ENCODE measurements at regions not wholly inside any gene's neighbourhood (a gene's known extent, or its start where the extent isn't known, plus 50 kb on each side); places are given as distances from the start of the nearest gene placed in this dataset.

DNA sequence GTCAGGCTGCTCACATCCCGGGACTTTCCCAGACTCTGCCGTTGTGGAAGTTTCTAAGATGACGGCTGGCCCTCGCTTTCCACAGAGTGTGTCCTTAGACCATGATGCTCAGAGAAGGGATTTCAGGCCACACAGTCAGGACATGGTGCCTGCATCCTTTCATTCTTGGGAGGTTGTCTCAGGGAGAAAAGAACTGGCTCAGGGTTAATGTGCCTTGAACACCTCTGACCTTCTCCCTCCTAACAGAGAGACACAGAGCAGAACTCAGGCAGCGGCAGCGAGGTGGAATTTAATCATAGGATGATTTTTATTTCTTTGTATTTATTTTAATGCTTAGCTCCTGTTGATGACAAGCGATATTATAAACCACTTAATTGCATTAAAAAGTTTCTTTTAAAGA lies 96.9 kb upstream of the ATP2B2 start:
- peaks cover 28 to 31% (median 30%) of the 10 kb centered on the region in 3 donors for H3K4me1 Mint-ChIP-seq
- Histone ChIP-seq H3K36me3 (ENCODE audit: insufficient read depth, low read length) (no peaks in the 10 kb centered on the region), H3K27me3 (ENCODE audit: insufficient read depth, low read length, poor library complexity, severe bottlenecking) (no peaks in the 10 kb centered on the region), H3K4me3 (ENCODE audit: low read length) (no peak overlapping the region), H3K4me1 (ENCODE audit: insufficient read depth, low read length) (peaks cover 28% of the 10 kb centered on the region), H3K9me3 (ENCODE audit: low read length) (no peaks in the 10 kb centered on the region), H3K27ac (ENCODE audit: low read depth, low read length) (no peak overlapping the region)
- ChIA-PET CTCF (interaction anchor here (1.3 kb wide), 1 partner anchor 11 kb away, joined by 3 read pairs; no protein-coding TSS in a partner anchor), POLR2A (no interaction called here)
- no peak for DNase-seq
- H3K4me3 Mint-ChIP-seq: peak overlapping the region in 1 of 7 donors; percentile 25
- no peaks in the 10 kb centered on the region for H3K9me3 Mint-ChIP-seq
- peak overlapping the region in 1 of 8 donors; percentile 84 for H3K27ac Mint-ChIP-seq
- peaks cover 8 to 24% of the 10 kb centered on the region in 2 donors for H3K27me3 Mint-ChIP-seq
- H3K36me3 Mint-ChIP-seq: no peaks in the 10 kb centered on the region

DNA sequence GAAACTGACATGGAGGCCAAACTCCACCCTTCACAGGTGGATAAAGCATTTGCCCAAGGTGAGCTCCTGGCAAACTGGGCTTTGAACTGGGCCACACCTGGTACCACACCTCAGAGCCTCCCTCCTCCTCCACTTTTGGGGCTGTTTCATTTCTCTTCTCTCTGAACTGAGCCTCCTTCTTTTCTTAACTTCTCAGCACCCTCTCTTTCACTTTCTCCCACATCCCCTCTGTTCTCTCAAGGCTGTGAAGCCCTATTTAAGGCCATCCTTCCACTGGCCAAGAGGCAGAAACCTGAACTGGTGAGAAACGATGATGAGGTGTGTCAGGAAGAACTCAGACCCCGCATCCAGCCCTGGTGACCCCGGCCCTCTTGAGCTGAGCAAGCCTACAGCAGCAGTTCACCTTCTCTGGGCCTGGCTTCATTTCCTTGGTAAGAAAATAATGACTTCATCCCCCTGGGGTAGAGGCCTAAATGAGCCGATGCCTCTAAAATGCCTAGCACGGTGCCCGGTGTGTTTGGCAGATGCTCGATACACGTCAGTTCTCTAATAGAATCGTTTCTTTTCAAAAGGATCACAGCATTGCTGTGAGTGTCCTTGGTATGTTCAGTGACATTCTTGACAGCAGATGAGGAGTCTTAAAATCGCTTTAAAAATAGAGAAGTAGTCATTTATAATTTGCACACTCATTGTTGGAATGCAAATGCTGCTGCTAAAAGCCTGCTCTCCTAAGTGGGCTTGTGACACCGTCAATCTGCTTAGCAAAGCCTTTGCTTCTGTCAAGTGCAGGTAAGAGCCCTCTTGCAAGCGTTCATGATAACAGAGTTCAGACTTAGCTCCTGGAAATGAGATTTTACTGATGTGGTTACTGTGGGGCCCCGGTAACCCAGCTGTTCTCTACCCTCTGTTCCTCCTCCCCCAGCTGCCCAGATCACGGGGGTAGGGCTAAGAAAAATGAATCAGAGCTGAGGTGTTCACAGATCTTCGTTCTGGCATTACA lies 97.7 kb upstream of the ATP2B2 start:
- no peaks in the 10 kb centered on the region for H3K9me3 ChIP-seq (ENCODE audit: low read length)
- H3K27ac ChIP-seq (ENCODE audit: low read depth, low read length): no peak overlapping the region
- H3K36me3 ChIP-seq (ENCODE audit: insufficient read depth, low read length): no peaks in the 10 kb centered on the region
- H3K9me3 Mint-ChIP-seq: no peaks in the 10 kb centered on the region
- H3K27me3 ChIP-seq (ENCODE audit: insufficient read depth, low read length, poor library complexity, severe bottlenecking): no peaks in the 10 kb centered on the region
- H3K4me1 ChIP-seq (ENCODE audit: insufficient read depth, low read length): peaks cover 28% of the 10 kb centered on the region
- peak overlapping the region in 6 of 7 donors; percentile 53 to 82 (median 68) for H3K4me3 Mint-ChIP-seq
- ChIA-PET POLR2A (no interaction called here), CTCF (interaction anchor here (1.3 kb wide), 1 partner anchor 11 kb away, joined by 3 read pairs; no protein-coding TSS in a partner anchor)
- H3K4me3 ChIP-seq (ENCODE audit: low read length): peak overlapping the region; percentile 18
- H3K27ac Mint-ChIP-seq: peak overlapping the region in 7 of 8 donors; percentile 1 to 64 (median 42)
- H3K36me3 Mint-ChIP-seq: no peaks in the 10 kb centered on the region
- peaks cover 28 to 31% (median 30%) of the 10 kb centered on the region in 3 donors for H3K4me1 Mint-ChIP-seq
- peak; percentile 20 to 80 (median 63) for DNase-seq
- peaks cover 8 to 19% of the 10 kb centered on the region in 2 donors for H3K27me3 Mint-ChIP-seq

DNA sequence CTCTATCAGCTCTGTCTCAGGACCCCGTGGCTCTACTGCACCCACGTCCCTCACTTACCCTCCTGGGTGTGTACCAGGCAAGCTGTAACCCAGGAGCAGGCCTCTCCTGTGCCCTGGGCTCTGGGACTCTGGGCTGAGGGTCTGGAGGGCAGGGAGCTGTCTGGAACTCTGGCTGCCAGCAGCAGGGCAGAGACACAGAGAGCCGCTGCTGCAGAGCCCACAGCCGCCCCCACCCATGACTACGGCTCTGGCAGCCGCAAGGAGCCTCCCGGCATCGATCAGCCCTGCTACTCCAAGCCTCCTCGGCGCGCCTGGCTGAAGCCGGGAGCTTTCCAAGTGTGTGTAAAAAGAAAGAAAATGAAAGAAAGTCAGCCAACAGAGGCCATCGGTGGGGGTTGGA lies 103.7 kb upstream of the ATP2B2 start:
- POLR2A ChIA-PET: no interaction called here
- CTCF ChIA-PET: no interaction called here
- Histone ChIP-seq H3K4me3 (ENCODE audit: low read length) (no peak overlapping the region), H3K27ac (ENCODE audit: low read depth, low read length) (no peak overlapping the region), H3K27me3 (ENCODE audit: insufficient read depth, low read length, poor library complexity, severe bottlenecking) (no peaks in the 10 kb centered on the region), H3K36me3 (ENCODE audit: insufficient read depth, low read length) (no peaks in the 10 kb centered on the region), H3K4me1 (ENCODE audit: insufficient read depth, low read length) (peaks cover 3% of the 10 kb centered on the region), H3K9me3 (ENCODE audit: low read length) (no peaks in the 10 kb centered on the region)
- H3K27ac Mint-ChIP-seq: no peak overlapping the region
- no peak overlapping the region for H3K4me3 Mint-ChIP-seq
- peaks cover 0 to 21% (median 15%) of the 10 kb centered on the region in 5 donors for H3K9me3 Mint-ChIP-seq
- peaks cover 8 to 10% (median 10%) of the 10 kb centered on the region in 3 donors for H3K4me1 Mint-ChIP-seq
- no peak for DNase-seq
- H3K36me3 Mint-ChIP-seq: peaks cover 0 to 9% (median 0%) of the 10 kb centered on the region in 3 donors
- H3K27me3 Mint-ChIP-seq: peaks cover 14 to 37% of the 10 kb centered on the region in 2 donors

DNA sequence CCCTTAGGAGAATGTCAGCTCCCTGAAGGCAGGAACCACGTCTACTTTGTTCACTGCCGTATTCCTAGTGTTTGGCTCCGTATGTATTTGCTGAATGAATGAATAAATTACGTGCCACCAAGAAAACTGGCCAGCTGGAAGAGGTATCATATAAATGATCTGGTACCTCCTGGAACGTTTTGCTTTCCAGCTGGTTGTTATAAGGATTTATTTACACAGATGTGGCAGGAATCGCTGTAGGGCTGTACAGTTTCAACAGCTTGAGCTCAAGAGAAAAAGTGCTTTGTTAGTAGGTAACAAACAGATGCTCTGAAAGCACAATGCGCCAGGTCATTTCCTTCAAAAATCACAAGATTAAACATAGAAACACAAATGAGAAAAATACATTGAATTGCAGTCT lies 108.8 kb upstream of the ATP2B2 start:
- ChIA-PET CTCF (interaction anchor here (1.4 kb wide), 1 partner anchor 11 kb away, joined by 3 read pairs; no protein-coding TSS in a partner anchor), POLR2A (no interaction called here)
- Mint-ChIP-seq H3K27me3 (peaks cover 22 to 42% of the 10 kb centered on the region in 2 donors), H3K27ac (no peak overlapping the region), H3K4me3 (no peak overlapping the region), H3K36me3 (peaks cover 0 to 9% (median 0%) of the 10 kb centered on the region in 3 donors), H3K9me3 (peaks cover 0 to 30% (median 21%) of the 10 kb centered on the region in 5 donors), H3K4me1 (no peaks in the 10 kb centered on the region)
- no peak overlapping the region for H3K27ac ChIP-seq (ENCODE audit: low read depth, low read length)
- H3K9me3 ChIP-seq (ENCODE audit: low read length): no peaks in the 10 kb centered on the region
- DNase-seq: no peak
- H3K4me1 ChIP-seq (ENCODE audit: insufficient read depth, low read length): no peaks in the 10 kb centered on the region
- no peaks in the 10 kb centered on the region for H3K27me3 ChIP-seq (ENCODE audit: insufficient read depth, low read length, poor library complexity, severe bottlenecking)
- no peak overlapping the region for H3K4me3 ChIP-seq (ENCODE audit: low read length)
- H3K36me3 ChIP-seq (ENCODE audit: insufficient read depth, low read length): no peaks in the 10 kb centered on the region

DNA sequence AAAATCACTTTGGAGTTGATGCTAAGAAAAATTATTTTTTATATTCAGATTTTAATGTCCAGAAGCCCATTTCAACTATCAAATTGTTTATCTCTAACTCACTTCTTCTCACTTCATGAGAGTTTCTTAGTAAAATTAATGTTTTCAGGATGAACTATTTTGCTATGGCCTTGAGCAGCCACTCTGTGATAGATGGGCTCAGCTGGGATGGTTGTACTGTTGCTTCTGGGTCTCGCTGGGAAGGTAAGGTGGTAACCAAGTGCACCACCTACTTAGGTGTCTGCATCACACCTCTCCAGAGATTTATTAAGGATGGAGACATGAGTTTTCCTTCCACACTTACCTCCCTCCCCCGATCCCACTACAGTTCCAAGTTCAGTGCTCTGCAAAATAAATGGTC lies 110.3 kb upstream of the ATP2B2 start:
- no peaks in the 10 kb centered on the region for H3K9me3 ChIP-seq (ENCODE audit: low read length)
- Mint-ChIP-seq H3K27me3 (peaks cover 27 to 47% of the 10 kb centered on the region in 2 donors), H3K9me3 (peaks cover 0 to 30% (median 21%) of the 10 kb centered on the region in 5 donors), H3K36me3 (peaks cover 0 to 9% (median 0%) of the 10 kb centered on the region in 3 donors), H3K27ac (no peak overlapping the region), H3K4me1 (no peaks in the 10 kb centered on the region), H3K4me3 (no peak overlapping the region)
- H3K4me1 ChIP-seq (ENCODE audit: insufficient read depth, low read length): no peaks in the 10 kb centered on the region
- no peak for DNase-seq
- no peaks in the 10 kb centered on the region for H3K27me3 ChIP-seq (ENCODE audit: insufficient read depth, low read length, poor library complexity, severe bottlenecking)
- H3K36me3 ChIP-seq (ENCODE audit: insufficient read depth, low read length): no peaks in the 10 kb centered on the region
- ChIA-PET CTCF (no interaction called here), POLR2A (no interaction called here)
- no peak overlapping the region for H3K27ac ChIP-seq (ENCODE audit: low read depth, low read length)
- no peak overlapping the region for H3K4me3 ChIP-seq (ENCODE audit: low read length)

DNA sequence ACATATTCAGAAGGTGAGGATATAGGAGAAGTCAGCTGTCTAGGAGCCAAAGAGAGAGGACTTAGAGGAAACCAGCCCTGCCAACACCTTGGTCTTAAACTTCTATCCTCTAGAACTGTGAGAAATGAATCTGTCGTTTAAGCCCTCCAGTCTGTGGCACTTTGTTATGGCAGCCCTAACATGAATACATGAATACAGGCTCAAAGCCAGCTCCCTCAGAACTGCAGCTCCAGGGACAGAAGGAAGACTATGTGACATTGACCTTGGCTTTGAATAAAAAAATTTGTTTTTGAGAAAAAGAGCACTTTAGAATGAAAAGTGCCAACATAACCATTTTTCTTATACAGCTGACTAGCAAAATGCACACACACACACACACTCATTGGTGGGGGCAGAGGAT lies 110.9 kb upstream of the ATP2B2 start:
- no peak overlapping the region for H3K27ac ChIP-seq (ENCODE audit: low read depth, low read length)
- H3K36me3 Mint-ChIP-seq: peaks cover 0 to 9% (median 0%) of the 10 kb centered on the region in 3 donors
- CTCF ChIA-PET: no interaction called here
- no peak overlapping the region for H3K4me3 Mint-ChIP-seq
- peaks cover 0 to 30% (median 21%) of the 10 kb centered on the region in 5 donors for H3K9me3 Mint-ChIP-seq
- no peaks in the 10 kb centered on the region for H3K9me3 ChIP-seq (ENCODE audit: low read length)
- DNase-seq: no peak
- H3K27me3 Mint-ChIP-seq: peaks cover 23 to 48% of the 10 kb centered on the region in 2 donors
- no peak overlapping the region for H3K4me3 ChIP-seq (ENCODE audit: low read length)
- H3K27me3 ChIP-seq (ENCODE audit: insufficient read depth, low read length, poor library complexity, severe bottlenecking): no peaks in the 10 kb centered on the region
- H3K36me3 ChIP-seq (ENCODE audit: insufficient read depth, low read length): no peaks in the 10 kb centered on the region
- no peaks in the 10 kb centered on the region for H3K4me1 ChIP-seq (ENCODE audit: insufficient read depth, low read length)
- H3K4me1 Mint-ChIP-seq: no peaks in the 10 kb centered on the region
- no peak overlapping the region for H3K27ac Mint-ChIP-seq
- POLR2A ChIA-PET: no interaction called here

DNA sequence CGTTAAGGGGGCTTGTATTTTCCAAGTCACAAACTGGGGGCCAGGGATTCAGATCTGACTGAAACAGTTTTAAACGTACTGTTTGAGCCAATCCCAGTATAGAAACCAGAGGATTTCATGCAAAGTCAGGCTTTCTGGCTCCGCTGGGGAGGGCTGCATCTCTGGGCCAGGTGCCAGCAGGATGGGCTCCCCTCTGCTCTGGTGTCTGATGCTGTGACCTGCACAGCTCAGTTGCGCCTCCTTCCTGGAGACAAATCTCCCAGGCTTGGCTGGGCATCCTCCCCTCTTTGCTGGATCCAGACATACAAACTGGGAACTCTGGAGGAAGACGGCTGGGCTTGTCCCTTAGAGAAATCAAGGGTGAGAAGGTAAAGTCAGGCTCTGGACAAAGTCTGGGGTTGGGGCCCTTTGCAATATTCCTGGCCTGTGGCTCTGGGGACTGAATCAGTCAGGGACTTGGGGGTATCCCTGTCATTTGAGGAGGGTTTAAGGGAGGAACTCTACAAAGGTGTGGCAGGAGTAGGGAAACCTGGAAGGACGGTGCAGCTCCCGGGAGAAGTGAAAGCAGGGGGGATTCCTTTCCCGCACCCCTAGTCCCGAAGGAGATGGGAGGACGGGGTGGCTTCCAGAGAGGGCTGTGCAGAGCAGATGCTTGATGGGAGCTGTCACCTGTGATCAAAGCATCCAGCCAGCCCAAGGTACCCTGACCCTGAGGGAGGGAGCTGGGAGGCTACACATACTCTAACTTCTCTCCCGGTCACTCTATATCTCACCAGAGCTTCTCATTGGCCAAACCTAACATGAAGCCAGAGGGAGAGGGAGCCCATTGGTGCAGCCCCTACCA lies 114.8 kb upstream of the ATP2B2 start:
- no peak overlapping the region for H3K4me3 ChIP-seq (ENCODE audit: low read length)
- H3K36me3 ChIP-seq (ENCODE audit: insufficient read depth, low read length): no peaks in the 10 kb centered on the region
- H3K36me3 Mint-ChIP-seq: no peaks in the 10 kb centered on the region
- H3K4me3 Mint-ChIP-seq: no peak overlapping the region
- H3K9me3 Mint-ChIP-seq: peaks cover 0 to 4% (median 0%) of the 10 kb centered on the region in 5 donors
- no peaks in the 10 kb centered on the region for H3K27me3 ChIP-seq (ENCODE audit: insufficient read depth, low read length, poor library complexity, severe bottlenecking)
- ChIA-PET POLR2A (interaction anchor here (0.6 kb wide), 1 partner anchor 938 kb away, joined by 6 read pairs; no protein-coding TSS in a partner anchor), CTCF (no interaction called here)
- H3K27ac ChIP-seq (ENCODE audit: low read depth, low read length): no peak overlapping the region
- H3K4me1 Mint-ChIP-seq: no peaks in the 10 kb centered on the region
- H3K4me1 ChIP-seq (ENCODE audit: insufficient read depth, low read length): no peaks in the 10 kb centered on the region
- H3K9me3 ChIP-seq (ENCODE audit: low read length): no peaks in the 10 kb centered on the region
- no peak overlapping the region for H3K27ac Mint-ChIP-seq
- H3K27me3 Mint-ChIP-seq: peaks cover 27 to 32% of the 10 kb centered on the region in 2 donors
- DNase-seq: no peak

DNA sequence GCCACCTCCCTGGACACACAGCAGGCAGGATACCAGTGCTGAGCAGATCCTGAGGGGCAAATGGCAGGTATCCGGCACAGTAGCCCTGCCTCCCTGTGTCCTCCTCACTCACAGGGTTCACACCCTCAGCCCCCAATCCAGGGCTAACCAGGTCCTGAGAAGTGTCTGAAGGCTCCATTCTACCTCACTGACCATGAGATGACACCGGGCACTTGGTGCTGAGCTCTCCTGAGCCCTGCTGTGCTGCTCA lies 115.4 kb upstream of the ATP2B2 start:
- peaks cover 27 to 32% of the 10 kb centered on the region in 2 donors for H3K27me3 Mint-ChIP-seq
- ChIA-PET POLR2A (interaction anchor here (0.6 kb wide), 1 partner anchor 938 kb away, joined by 6 read pairs; no protein-coding TSS in a partner anchor), CTCF (no interaction called here)
- H3K4me1 Mint-ChIP-seq: no peaks in the 10 kb centered on the region
- H3K27ac ChIP-seq (ENCODE audit: low read depth, low read length): no peak overlapping the region
- H3K27me3 ChIP-seq (ENCODE audit: insufficient read depth, low read length, poor library complexity, severe bottlenecking): no peaks in the 10 kb centered on the region
- H3K9me3 ChIP-seq (ENCODE audit: low read length): no peaks in the 10 kb centered on the region
- no peak for DNase-seq
- no peaks in the 10 kb centered on the region for H3K4me1 ChIP-seq (ENCODE audit: insufficient read depth, low read length)
- no peak overlapping the region for H3K4me3 ChIP-seq (ENCODE audit: low read length)
- H3K36me3 Mint-ChIP-seq: no peaks in the 10 kb centered on the region
- H3K4me3 Mint-ChIP-seq: no peak overlapping the region
- H3K36me3 ChIP-seq (ENCODE audit: insufficient read depth, low read length): no peaks in the 10 kb centered on the region
- H3K27ac Mint-ChIP-seq: no peak overlapping the region
- peaks cover 0 to 4% (median 0%) of the 10 kb centered on the region in 5 donors for H3K9me3 Mint-ChIP-seq

Measured in CD8-positive, alpha-beta memory T cell (primary cell).